Mesendoderm (in vitro differentiated cells): ENCODE measurements at regions not wholly inside any gene's neighbourhood (a gene's known extent, or its start where the extent isn't known, plus 50 kb on each side); places are given as distances from the start of the nearest gene placed in this dataset.
A peak's percentile ranks its signal among the peaks of the same experiment; 100 is the strongest.

Experiments
- DNase-seq: peaks from one replicate; pipeline ENCODE4 v3.0.0; 2013
- H2AK5ac ChIP-seq: 2 replicates; pipeline ENCODE4 v1.6.1; 2013; ENCODE audit warnings: low read length, inconsistent platforms
- H2BK120ac ChIP-seq: 2 replicates; pipeline ENCODE4 v1.6.1; 2013; ENCODE audit warnings: low read depth, mild to moderate bottlenecking, low read length, moderate library complexity, mixed read lengths
- H2BK15ac ChIP-seq: replicated peaks from 2 replicates; pipeline ENCODE4 v1.6.1; 2013; ENCODE audit warnings: low read depth, mild to moderate bottlenecking, moderate library complexity
- H2BK5ac ChIP-seq: 2 replicates; pipeline ENCODE4 v1.6.1; 2013; ENCODE audit warnings: low read length, inconsistent platforms
- H3K18ac ChIP-seq: 2 replicates; pipeline ENCODE4 v1.6.1; 2013; ENCODE audit warnings: mild to moderate bottlenecking, low read length, mixed read lengths
- H3K23ac ChIP-seq: one replicate; pipeline ENCODE4 v1.6.1; 2013; ENCODE audit warnings: low read length
- H3K27ac ChIP-seq: 2 replicates; pipeline ENCODE4 v1.5.1; 2013; ENCODE audit warnings: low read depth, mild to moderate bottlenecking, inconsistent platforms, low read length, moderate library complexity
- H3K27me3 ChIP-seq: 2 replicates; pipeline ENCODE4 v1.6.1; 2013; ENCODE audit warnings: low read length, control low read depth, mild to moderate bottlenecking, inconsistent platforms; ENCODE audit not compliant: insufficient read depth, poor library complexity
- H3K36me3 ChIP-seq: 2 replicates; pipeline ENCODE4 v1.6.1; 2013; ENCODE audit warnings: low read length, inconsistent platforms; ENCODE audit not compliant: control insufficient read depth, insufficient read depth
- H3K4ac ChIP-seq: one replicate; pipeline ENCODE4 v1.6.1; 2013; ENCODE audit warnings: low read depth, mild to moderate bottlenecking, low read length, moderate library complexity
- H3K4me1 ChIP-seq: 2 replicates; pipeline ENCODE4 v1.6.1; 2013; ENCODE audit warnings: low read depth, low read length, inconsistent platforms; ENCODE audit not compliant: control insufficient read depth
- H3K4me2 ChIP-seq: 2 replicates; pipeline ENCODE4 v1.6.1; 2013; ENCODE audit warnings: low read length
- H3K4me3 ChIP-seq: 2 replicates; pipeline ENCODE4 v1.5.1; 2013; ENCODE audit warnings: mild to moderate bottlenecking, low read length
- H3K56ac ChIP-seq: one replicate; pipeline ENCODE4 v1.6.1; 2013; ENCODE audit warnings: low read length
- H3K79me1 ChIP-seq: 2 replicates; pipeline ENCODE4 v1.6.1; 2013; ENCODE audit warnings: low read length, inconsistent platforms
- H3K79me2 ChIP-seq: 2 replicates; pipeline ENCODE4 v1.6.1; 2013; ENCODE audit warnings: mild to moderate bottlenecking, low read length; ENCODE audit not compliant: control insufficient read depth, insufficient read depth
- H3K9ac ChIP-seq: 2 replicates; pipeline ENCODE4 v1.6.1; 2013; ENCODE audit warnings: low read length, inconsistent platforms
- H4K5ac ChIP-seq: one replicate; pipeline ENCODE4 v1.6.1; 2013; ENCODE audit warnings: low read length
- H4K8ac ChIP-seq: one replicate; pipeline ENCODE4 v1.6.1; 2013; ENCODE audit warnings: low read depth, mild to moderate bottlenecking, control low read depth, low read length, moderate library complexity
- WGBS: extraction: QIAGEN DNeasy Blood & Tissue Kit; methylation state at CpG from one replicate; pipeline ENCODE4 v1.1.7; 2013; ENCODE audit warnings: low lambda C conversion rate, missing lambda C conversion rate; ENCODE audit not compliant: insufficient coverage; ENCODE audit errors: extremely low coverage; 5-methylcytosine and 5-hydroxymethylcytosine counted together

- whole genome bisulfite sequencing, result no CpG with 5 or more reads among the region's 4 CpGs
- Histone ChIP-seq H2BK5ac (no peak overlapping the region), H3K4me3 (no peak overlapping the region), H3K4me2 (no peak overlapping the region), H3K79me1 (no peaks in the 10 kb centered on the region), H3K4me1 (peaks cover 2% of the 10 kb centered on the region), H3K56ac (no peak overlapping the region), H3K4ac (no peak overlapping the region), H3K79me2 (no peaks in the 10 kb centered on the region), H2BK120ac (no peak overlapping the region), H3K27ac (no peak overlapping the region), H3K23ac (no peak overlapping the region), H4K8ac (no peak overlapping the region), H3K27me3 (no peaks in the 10 kb centered on the region), H3K18ac (peak overlapping the region; percentile 39), H3K9ac (no peak overlapping the region), H2BK15ac (no peak overlapping the region), H4K5ac (no peak overlapping the region), H2AK5ac (no peak overlapping the region), H3K36me3 (no peaks in the 10 kb centered on the region)
- no peak for DNase-seq
Observed at GRCh38 chr12:71004578-71004977, 84.0 kb upstream of the PTPRR start.

GRCh38 chr12:71000748-71001147 lies 80.2 kb upstream of the PTPRR start:
- Histone ChIP-seq H3K36me3 (no peaks in the 10 kb centered on the region), H3K27ac (no peak overlapping the region), H2BK120ac (no peak overlapping the region), H3K18ac (no peak overlapping the region), H4K5ac (no peak overlapping the region), H4K8ac (no peak overlapping the region), H2BK5ac (no peak overlapping the region), H2BK15ac (no peak overlapping the region), H3K79me2 (no peaks in the 10 kb centered on the region), H2AK5ac (no peak overlapping the region), H3K27me3 (no peaks in the 10 kb centered on the region), H3K4me2 (no peak overlapping the region), H3K79me1 (no peaks in the 10 kb centered on the region), H3K23ac (no peak overlapping the region), H3K4me3 (no peak overlapping the region), H3K56ac (no peak overlapping the region), H3K9ac (no peak overlapping the region), H3K4ac (no peak overlapping the region), H3K4me1 (no peaks in the 10 kb centered on the region)
- no peak for DNase-seq
- WGBS, result no CpG with 5 or more reads among the region's 1 CpG

GRCh38 chr12:71000255-71000654 lies 79.7 kb upstream of the PTPRR start:
- Histone ChIP-seq H3K18ac (no peak overlapping the region), H3K4me2 (no peak overlapping the region), H2BK5ac (no peak overlapping the region), H3K27me3 (no peaks in the 10 kb centered on the region), H2AK5ac (no peak overlapping the region), H3K36me3 (no peaks in the 10 kb centered on the region), H3K4me1 (no peaks in the 10 kb centered on the region), H3K4ac (no peak overlapping the region), H3K79me2 (no peaks in the 10 kb centered on the region), H3K4me3 (no peak overlapping the region), H3K27ac (no peak overlapping the region), H3K23ac (no peak overlapping the region), H3K79me1 (no peaks in the 10 kb centered on the region), H3K56ac (no peak overlapping the region), H2BK120ac (no peak overlapping the region), H3K9ac (no peak overlapping the region), H4K8ac (no peak overlapping the region), H4K5ac (no peak overlapping the region), H2BK15ac (no peak overlapping the region)
- WGBS, result no CpG with 5 or more reads among the region's 2 CpGs
- no peak for DNase-seq

- no peak for DNase-seq
Observed at GRCh38 chr12:70994217-70994788, 73.8 kb upstream of the PTPRR start.

GRCh38 chr12:70989232-70989631 lies 68.7 kb upstream of the PTPRR start:
- Histone ChIP-seq H2BK5ac (no peak overlapping the region), H3K4ac (no peak overlapping the region), H3K18ac (no peak overlapping the region), H2BK15ac (no peak overlapping the region), H3K4me1 (no peaks in the 10 kb centered on the region), H3K56ac (no peak overlapping the region), H4K5ac (no peak overlapping the region), H3K9ac (no peak overlapping the region), H4K8ac (no peak overlapping the region), H3K4me2 (no peak overlapping the region), H3K23ac (no peak overlapping the region), H3K4me3 (no peak overlapping the region), H2BK120ac (no peak overlapping the region), H3K79me2 (no peaks in the 10 kb centered on the region), H3K79me1 (no peaks in the 10 kb centered on the region), H3K27me3 (no peaks in the 10 kb centered on the region), H2AK5ac (no peak overlapping the region), H3K27ac (no peak overlapping the region), H3K36me3 (no peaks in the 10 kb centered on the region)
- no peak for DNase-seq
- no CpG with 5 or more reads among the region's 2 CpGs for WGBS

More at GRCh38 chr12:70994217-70994788, 73.8 kb upstream of the PTPRR start:
- Histone ChIP-seq H4K5ac (no peak overlapping the region), H3K27me3 (no peaks in the 10 kb centered on the region), H2BK120ac (no peak overlapping the region), H2AK5ac (no peak overlapping the region), H3K4me1 (no peaks in the 10 kb centered on the region), H3K79me2 (no peaks in the 10 kb centered on the region), H2BK15ac (no peak overlapping the region), H3K27ac (no peak overlapping the region), H3K36me3 (no peaks in the 10 kb centered on the region), H3K4me3 (no peak overlapping the region), H2BK5ac (no peak overlapping the region), H3K79me1 (no peaks in the 10 kb centered on the region), H3K18ac (no peak overlapping the region), H3K9ac (no peak overlapping the region), H3K56ac (no peak overlapping the region), H4K8ac (no peak overlapping the region), H3K4me2 (no peak overlapping the region), H3K23ac (no peak overlapping the region), H3K4ac (no peak overlapping the region)
- WGBS, result no CpG with 5 or more reads among the region's 5 CpGs

GRCh38 chr12:70985850-70986249 lies 65.3 kb upstream of the PTPRR start:
- Histone ChIP-seq H2AK5ac (no peak overlapping the region), H3K56ac (no peak overlapping the region), H3K36me3 (no peaks in the 10 kb centered on the region), H2BK15ac (no peak overlapping the region), H3K79me2 (no peaks in the 10 kb centered on the region), H3K4me1 (no peaks in the 10 kb centered on the region), H3K4me3 (no peak overlapping the region), H2BK5ac (no peak overlapping the region), H3K23ac (no peak overlapping the region), H3K27ac (no peak overlapping the region), H2BK120ac (no peak overlapping the region), H3K79me1 (no peaks in the 10 kb centered on the region), H3K4me2 (no peak overlapping the region), H3K9ac (no peak overlapping the region), H4K5ac (no peak overlapping the region), H3K18ac (no peak overlapping the region), H3K4ac (no peak overlapping the region), H3K27me3 (no peaks in the 10 kb centered on the region), H4K8ac (no peak overlapping the region)
- no peak for DNase-seq
- WGBS, result no CpG with 5 or more reads among the region's 1 CpG
